HG02678 (cell line): ENCODE measurements at regions not wholly inside any gene's neighbourhood (a gene's known extent, or its start where the extent isn't known, plus 50 kb on each side); places are given as distances from the start of the nearest gene placed in this dataset.
"Not testable (repeated sequence)": the region's sequence is repeated elsewhere in the genome, so short reads cannot be mapped to it uniquely, and the experiment has no call there.

Source experiments
- ATAC-seq: cut with Tn5 transposase; IDR thresholded peaks from one replicate; pipeline ENCODE4 v1.9.1; 2021; ENCODE audit warnings: mild to moderate bottlenecking, moderate library complexity; ENCODE audit not compliant: unreplicated experiment

GRCh38 chr1:96466842-96467241, 254.7 kb upstream of the PTBP2 start:
- ATAC-seq: no peak

GRCh38 chr1:96469726-96470125, 251.9 kb upstream of the PTBP2 start:
- ATAC-seq: not testable (repeated sequence)

GRCh38 chr1:96472471-96472870, 249.1 kb upstream of the PTBP2 start:
- no peak for ATAC-seq

- no peak for ATAC-seq
Measured at GRCh38 chr1:96473791-96474434, 247.7 kb upstream of the PTBP2 start.

- no peak for ATAC-seq
Measured at GRCh38 chr1:96474985-96475743, 246.4 kb upstream of the PTBP2 start.

- ATAC-seq: no peak
Measured at GRCh38 chr1:96475903-96476302, 245.7 kb upstream of the PTBP2 start.

GRCh38 chr1:96478228-96478627, 243.4 kb upstream of the PTBP2 start:
- no peak for ATAC-seq

GRCh38 chr1:96481409-96481808, 240.2 kb upstream of the PTBP2 start:
- no peak for ATAC-seq

- ATAC-seq: no peak
Measured at GRCh38 chr1:96482616-96483015, 239.0 kb upstream of the PTBP2 start.

- ATAC-seq: no peak
Measured at GRCh38 chr1:96487394-96487793, 234.2 kb upstream of the PTBP2 start.

GRCh38 chr1:96487971-96488370, 233.6 kb upstream of the PTBP2 start:
- no peak for ATAC-seq

- ATAC-seq: peak; percentile 75
Measured at GRCh38 chr1:96488777-96489176, 232.8 kb upstream of the PTBP2 start.

GRCh38 chr1:96492236-96492635, 229.3 kb upstream of the PTBP2 start:
- no peak for ATAC-seq

GRCh38 chr1:96498744-96499340, 222.7 kb upstream of the PTBP2 start:
- ATAC-seq: no peak

- no peak for ATAC-seq
Measured at GRCh38 chr1:96508233-96508632, 213.4 kb upstream of the PTBP2 start.

- ATAC-seq: no peak
Measured at GRCh38 chr1:96509339-96509738, 212.2 kb upstream of the PTBP2 start.

- no peak for ATAC-seq
Measured at GRCh38 chr1:96509951-96510350, 211.6 kb upstream of the PTBP2 start.

- ATAC-seq: no peak
Measured at GRCh38 chr1:96510391-96510790, 211.2 kb upstream of the PTBP2 start.

GRCh38 chr1:96510911-96511310, 210.7 kb upstream of the PTBP2 start:
- ATAC-seq: no peak

GRCh38 chr1:96513136-96513535, 208.4 kb upstream of the PTBP2 start:
- no peak for ATAC-seq

- peak; percentile 94 for ATAC-seq
Measured at GRCh38 chr1:96515430-96515829, 206.2 kb upstream of the PTBP2 start.

- peak; percentile 48 for ATAC-seq
Measured at GRCh38 chr1:96515925-96516324, 205.7 kb upstream of the PTBP2 start.
